Endometrial microvascular endothelial cells (primary cell): ENCODE measurements at regions not wholly inside any gene's neighbourhood (a gene's known extent, or its start where the extent isn't known, plus 50 kb on each side); places are given as distances from the start of the nearest gene placed in this dataset.

ENCODE experiments used
- in situ Hi-C: cut with HindIII; loops from 2 replicates; pipeline ENCODE4 v1.10.0; 2017; ENCODE audit warnings: low sequenced_read_pairs, low pct_unique_long_range_greater_than_20kb; ENCODE audit errors: inconsistent ontology term

- in situ Hi-C loops, result no loop called here
Observed at GRCh38 chr7:50835156-50835555, 52.5 kb upstream of the GRB10 start.

GRCh38 chr7:50834679-50835078 is 52.0 kb upstream of the GRB10 start:
- in situ Hi-C loops, result no loop called here

- in situ Hi-C loops, result no loop called here
Observed at GRCh38 chr7:50834031-50834535, 51.4 kb upstream of the GRB10 start.

GRCh38 chr7:50832744-50833143 is 50.0 kb upstream of the GRB10 start:
- in situ Hi-C loops, result no loop called here
